Activated CD4-positive, alpha-beta memory T cell treated with anti-CD3 and anti-CD28 coated beads, Interleukin-2, amount 10 ng/mL, durations not matched to agents 7 days and 5 days (primary cell): ENCODE measurements at regions not wholly inside any gene's neighbourhood (a gene's known extent, or its start where the extent isn't known, plus 50 kb on each side); places are given as distances from the start of the nearest gene placed in this dataset.
"Not testable (repeated sequence)": the region's sequence is repeated elsewhere in the genome, so short reads cannot be mapped to it uniquely, and the experiment has no call there.

ENCODE experiments used
- CTCF ChIA-PET: fragments of 350-600 bp; sonication (Branson Sonifier 250); formaldehyde crosslinking; loops from one replicate; lab custom pipeline; 2021; ENCODE audit warnings: antibody characterized with exemption, inconsistent platforms; lab: Charles Lee
- POLR2A ChIA-PET: fragments of 350-600 bp; sonication (Branson Sonifier 250); formaldehyde crosslinking; loops from one replicate; lab custom pipeline; 2021; ENCODE audit warnings: antibody characterized with exemption; lab: Charles Lee
- DNase-seq: peaks from one replicate; pipeline ENCODE4 v3.0.0-alpha.2; 2020
- H3K27ac Mint-ChIP-seq: one replicate; pipeline ENCODE4 v1.8.0; 2021; ENCODE audit warnings: mild to moderate bottlenecking, mixed read lengths
- H3K27me3 Mint-ChIP-seq: one replicate; pipeline ENCODE4 v1.8.0; 2021; ENCODE audit warnings: mixed read lengths
- H3K36me3 Mint-ChIP-seq: one replicate; pipeline ENCODE4 v1.8.0; 2021; ENCODE audit warnings: low read depth, mixed read lengths
- H3K4me1 Mint-ChIP-seq: one replicate; pipeline ENCODE4 v1.8.0; 2021; ENCODE audit warnings: mixed read lengths
- H3K4me3 Mint-ChIP-seq: one replicate; pipeline ENCODE4 v1.8.0; 2021; ENCODE audit warnings: mild to moderate bottlenecking, mixed read lengths
- H3K9me3 Mint-ChIP-seq: one replicate; pipeline ENCODE4 v1.8.0; 2021; ENCODE audit warnings: mixed read lengths

GRCh38 chr5:119945691-119946090 lies 316.3 kb downstream of the FAM170A start:
- no peak for DNase-seq
- Mint-ChIP-seq H3K27ac (no peak overlapping the region), H3K4me1 (no peaks in the 10 kb centered on the region), H3K36me3 (no peaks in the 10 kb centered on the region), H3K4me3 (no peak overlapping the region), H3K27me3 (no peaks in the 10 kb centered on the region), H3K9me3 (peaks cover 2% of the 10 kb centered on the region)
- POLR2A ChIA-PET, result no interaction called here
- CTCF ChIA-PET, result no interaction called here

DNA sequence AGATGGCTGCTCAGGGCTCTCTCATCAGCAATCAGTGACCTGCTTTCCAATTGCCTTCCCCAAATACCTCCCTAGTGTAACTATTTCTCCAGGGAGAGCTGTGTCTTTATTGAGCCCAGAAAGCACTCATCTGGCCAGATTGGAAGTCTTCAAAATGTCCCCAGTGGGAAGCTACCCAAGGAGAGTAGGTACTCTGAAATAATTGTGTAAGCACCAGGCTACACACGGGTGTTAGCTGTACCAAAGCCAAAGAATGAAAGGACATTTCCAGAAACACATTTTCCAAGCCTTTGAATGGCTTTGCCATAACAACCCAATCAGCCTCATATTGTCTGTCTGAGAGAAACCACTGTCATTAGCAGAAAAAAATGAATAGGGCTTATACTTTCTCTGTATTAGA lies 318.8 kb downstream of the FAM170A start:
- no peaks in the 10 kb centered on the region for H3K9me3 Mint-ChIP-seq
- H3K4me3 Mint-ChIP-seq, result no peak overlapping the region
- POLR2A ChIA-PET, result no interaction called here
- H3K27me3 Mint-ChIP-seq, result no peaks in the 10 kb centered on the region
- H3K4me1 Mint-ChIP-seq, result no peaks in the 10 kb centered on the region
- H3K27ac Mint-ChIP-seq, result no peak overlapping the region
- no peak for DNase-seq
- CTCF ChIA-PET, result no interaction called here
- H3K36me3 Mint-ChIP-seq, result no peaks in the 10 kb centered on the region

GRCh38 chr5:119949426-119949999 lies 320.2 kb downstream of the FAM170A start:
- no peak overlapping the region for H3K4me3 Mint-ChIP-seq
- H3K36me3 Mint-ChIP-seq, result no peaks in the 10 kb centered on the region
- DNase-seq, result no peak
- no peak overlapping the region for H3K27ac Mint-ChIP-seq
- CTCF ChIA-PET, result no interaction called here
- no peaks in the 10 kb centered on the region for H3K4me1 Mint-ChIP-seq
- H3K9me3 Mint-ChIP-seq, result no peaks in the 10 kb centered on the region
- POLR2A ChIA-PET, result no interaction called here
- H3K27me3 Mint-ChIP-seq, result no peaks in the 10 kb centered on the region

DNA sequence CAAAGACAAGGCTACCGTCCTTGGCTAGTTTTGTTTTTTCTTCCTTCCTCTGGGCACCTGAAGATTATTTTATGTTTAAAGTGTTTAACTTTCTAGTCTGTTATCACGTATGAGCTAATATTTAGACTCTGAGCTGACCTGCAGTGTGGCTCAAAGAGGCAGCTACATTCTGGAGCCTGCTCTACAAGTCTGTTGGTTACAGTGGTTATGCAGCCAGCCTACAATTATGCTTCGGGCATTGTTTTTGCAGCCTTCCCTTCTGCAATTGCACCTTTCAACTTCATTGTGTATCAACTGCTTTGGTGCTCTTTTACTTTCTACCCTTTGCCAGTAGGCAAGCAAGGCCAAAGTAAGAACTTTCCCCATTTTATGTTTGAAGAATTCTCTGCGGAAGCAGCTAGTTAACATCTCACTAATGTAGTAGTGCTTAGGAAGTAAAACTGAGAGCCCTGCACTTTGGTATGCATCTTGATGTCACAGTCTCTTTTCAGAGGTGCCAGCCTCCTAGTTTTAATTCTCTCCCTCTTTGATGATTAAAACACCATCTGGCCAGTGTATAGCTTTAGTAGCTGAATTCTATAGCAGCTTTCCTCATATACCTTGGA lies 322.1 kb downstream of the FAM170A start:
- no peak for DNase-seq
- no peaks in the 10 kb centered on the region for H3K4me1 Mint-ChIP-seq
- H3K27me3 Mint-ChIP-seq, result no peaks in the 10 kb centered on the region
- no peaks in the 10 kb centered on the region for H3K36me3 Mint-ChIP-seq
- H3K9me3 Mint-ChIP-seq, result peaks cover 3% of the 10 kb centered on the region
- POLR2A ChIA-PET, result no interaction called here
- H3K4me3 Mint-ChIP-seq, result no peak overlapping the region
- CTCF ChIA-PET, result no interaction called here
- no peak overlapping the region for H3K27ac Mint-ChIP-seq

- CTCF ChIA-PET, result no interaction called here
- Mint-ChIP-seq H3K36me3 (no peaks in the 10 kb centered on the region), H3K27me3 (no peaks in the 10 kb centered on the region), H3K27ac (no peak overlapping the region), H3K4me3 (no peak overlapping the region), H3K4me1 (no peaks in the 10 kb centered on the region), H3K9me3 (peaks cover 7% of the 10 kb centered on the region)
- POLR2A ChIA-PET, result no interaction called here
- no peak for DNase-seq
Measured at GRCh38 chr5:119953474-119953873, 324.1 kb downstream of the FAM170A start.

DNA sequence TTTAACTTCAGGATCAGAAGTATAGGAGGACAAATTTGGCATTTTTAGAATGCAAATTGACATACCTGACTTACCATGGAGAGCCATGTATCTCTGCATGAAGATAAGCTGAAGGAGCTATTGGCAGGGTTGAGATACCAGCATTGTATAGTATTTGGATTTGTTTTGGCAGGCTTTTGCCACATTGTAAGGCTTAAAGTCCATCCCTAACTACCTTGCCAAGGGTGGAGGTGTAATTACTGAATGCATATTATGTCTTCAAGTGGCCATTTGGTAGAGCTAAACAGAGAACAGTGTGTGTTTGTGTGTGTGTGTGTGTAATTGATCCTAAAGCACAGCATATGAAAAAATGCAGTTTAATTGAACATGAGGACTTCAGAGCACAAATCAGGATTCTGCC lies 324.7 kb downstream of the FAM170A start:
- Mint-ChIP-seq H3K9me3 (peaks cover 7% of the 10 kb centered on the region), H3K4me1 (no peaks in the 10 kb centered on the region), H3K4me3 (no peak overlapping the region), H3K27ac (no peak overlapping the region), H3K36me3 (no peaks in the 10 kb centered on the region), H3K27me3 (no peaks in the 10 kb centered on the region)
- ChIA-PET POLR2A (no interaction called here), CTCF (no interaction called here)
- no peak for DNase-seq

GRCh38 chr5:119961993-119962392 lies 332.6 kb downstream of the FAM170A start:
- CTCF ChIA-PET, result no interaction called here
- DNase-seq, result no peak
- no peak overlapping the region for H3K27ac Mint-ChIP-seq
- H3K4me3 Mint-ChIP-seq, result no peak overlapping the region
- no peaks in the 10 kb centered on the region for H3K4me1 Mint-ChIP-seq
- H3K9me3 Mint-ChIP-seq, result peaks cover 7% of the 10 kb centered on the region
- no peaks in the 10 kb centered on the region for H3K27me3 Mint-ChIP-seq
- H3K36me3 Mint-ChIP-seq, result no peaks in the 10 kb centered on the region
- POLR2A ChIA-PET, result no interaction called here

GRCh38 chr5:119966028-119966427 lies 336.7 kb downstream of the FAM170A start:
- H3K9me3 Mint-ChIP-seq, result peaks cover 8% of the 10 kb centered on the region
- H3K36me3 Mint-ChIP-seq, result no peaks in the 10 kb centered on the region
- no peaks in the 10 kb centered on the region for H3K4me1 Mint-ChIP-seq
- H3K4me3 Mint-ChIP-seq, result no peak overlapping the region
- no peak for DNase-seq
- POLR2A ChIA-PET, result no interaction called here
- no peaks in the 10 kb centered on the region for H3K27me3 Mint-ChIP-seq
- H3K27ac Mint-ChIP-seq, result no peak overlapping the region
- CTCF ChIA-PET, result no interaction called here

- Mint-ChIP-seq H3K4me3 (no peak overlapping the region), H3K27ac (no peak overlapping the region)
Measured at GRCh38 chr5:119968690-119969089, 339.3 kb downstream of the FAM170A start.

GRCh38 chr5:119987077-119987476 lies 357.7 kb downstream of the FAM170A start:
- POLR2A ChIA-PET, H3K4me1 Mint-ChIP-seq, CTCF ChIA-PET, DNase-seq, H3K27me3 Mint-ChIP-seq, H3K36me3 Mint-ChIP-seq, H3K4me3 Mint-ChIP-seq, H3K27ac Mint-ChIP-seq: not testable (repeated sequence)
- H3K9me3 Mint-ChIP-seq, result peaks cover 16% of the 10 kb centered on the region

More at GRCh38 chr5:119968690-119969089, 339.3 kb downstream of the FAM170A start:
- CTCF ChIA-PET, result no interaction called here
- Mint-ChIP-seq H3K27me3 (no peaks in the 10 kb centered on the region), H3K36me3 (no peaks in the 10 kb centered on the region), H3K4me1 (no peaks in the 10 kb centered on the region), H3K9me3 (peaks cover 8% of the 10 kb centered on the region)
- POLR2A ChIA-PET, result no interaction called here
- no peak for DNase-seq

GRCh38 chr5:119991625-119992024 lies 362.3 kb downstream of the FAM170A start:
- no peak overlapping the region for H3K27ac Mint-ChIP-seq
- H3K4me1 Mint-ChIP-seq, result no peaks in the 10 kb centered on the region
- ChIA-PET CTCF (no interaction called here), POLR2A (no interaction called here)
- H3K27me3 Mint-ChIP-seq, result no peaks in the 10 kb centered on the region
- H3K9me3 Mint-ChIP-seq, result peaks cover 11% of the 10 kb centered on the region
- H3K4me3 Mint-ChIP-seq, result no peak overlapping the region
- no peaks in the 10 kb centered on the region for H3K36me3 Mint-ChIP-seq
- no peak for DNase-seq

GRCh38 chr5:119996128-119996527 lies 366.8 kb downstream of the FAM170A start:
- H3K9me3 Mint-ChIP-seq, result no peaks in the 10 kb centered on the region
- ChIA-PET CTCF (no interaction called here), POLR2A (no interaction called here)
- H3K4me1 Mint-ChIP-seq, result no peaks in the 10 kb centered on the region
- no peak for DNase-seq
- H3K36me3 Mint-ChIP-seq, result no peaks in the 10 kb centered on the region
- H3K4me3 Mint-ChIP-seq, result no peak overlapping the region
- no peak overlapping the region for H3K27ac Mint-ChIP-seq
- no peaks in the 10 kb centered on the region for H3K27me3 Mint-ChIP-seq

- Mint-ChIP-seq H3K27me3 (no peaks in the 10 kb centered on the region), H3K9me3 (no peaks in the 10 kb centered on the region), H3K4me3 (no peak overlapping the region), H3K4me1 (no peaks in the 10 kb centered on the region), H3K27ac (no peak overlapping the region), H3K36me3 (no peaks in the 10 kb centered on the region)
- ChIA-PET CTCF (no interaction called here), POLR2A (no interaction called here)
- DNase-seq, result no peak
Measured at GRCh38 chr5:120007598-120007997, 378.2 kb downstream of the FAM170A start.

DNA sequence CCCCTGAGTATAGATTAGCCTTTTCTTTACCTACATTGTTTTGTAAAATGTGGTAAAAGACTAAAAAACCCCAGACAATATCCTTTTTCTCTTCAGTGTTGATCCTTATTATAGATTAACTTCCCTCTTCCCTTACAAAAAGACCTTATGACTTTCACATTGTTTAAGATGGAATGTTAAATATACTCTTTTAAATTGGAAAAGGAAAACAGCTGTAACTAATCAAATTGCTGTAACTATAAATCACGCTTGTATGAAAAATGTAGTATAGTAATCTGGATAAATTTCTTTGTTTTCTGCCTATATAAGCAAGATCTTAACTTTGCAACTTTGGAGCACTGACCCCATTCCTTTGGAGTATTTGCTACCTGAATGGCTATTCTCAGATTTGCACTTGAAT lies 383.1 kb downstream of the FAM170A start:
- DNase-seq, result no peak
- H3K9me3 Mint-ChIP-seq, result no peaks in the 10 kb centered on the region
- CTCF ChIA-PET, result no interaction called here
- no peak overlapping the region for H3K27ac Mint-ChIP-seq
- H3K4me3 Mint-ChIP-seq, result no peak overlapping the region
- POLR2A ChIA-PET, result no interaction called here
- H3K36me3 Mint-ChIP-seq, result no peaks in the 10 kb centered on the region
- H3K27me3 Mint-ChIP-seq, result no peaks in the 10 kb centered on the region
- no peaks in the 10 kb centered on the region for H3K4me1 Mint-ChIP-seq
